Osteocyte (in vitro differentiated cells): ENCODE measurements at regions not wholly inside any gene's neighbourhood (a gene's known extent, or its start where the extent isn't known, plus 50 kb on each side); places are given as distances from the start of the nearest gene placed in this dataset.

Experiments
- DNase-seq: peaks from one replicate; pipeline ENCODE4 v3.0.0; 2021; ENCODE audit warnings: mixed read lengths; ENCODE audit not compliant: unreplicated experiment; ENCODE audit errors: extremely low spot score
- H3K27ac Mint-ChIP-seq: one replicate; pipeline ENCODE4 v1.8.0; 2021; ENCODE audit warnings: mild to moderate bottlenecking, mixed read lengths; ENCODE audit not compliant: unreplicated experiment
- H3K27me3 Mint-ChIP-seq: one replicate; pipeline ENCODE4 v1.8.0; 2021; ENCODE audit warnings: mixed read lengths; ENCODE audit not compliant: unreplicated experiment
- H3K36me3 Mint-ChIP-seq: one replicate; pipeline ENCODE4 v1.8.0; 2021; ENCODE audit warnings: mixed read lengths; ENCODE audit not compliant: unreplicated experiment
- H3K4me1 Mint-ChIP-seq: one replicate; pipeline ENCODE4 v1.8.0; 2021; ENCODE audit warnings: mixed read lengths; ENCODE audit not compliant: unreplicated experiment
- H3K4me3 Mint-ChIP-seq: one replicate; pipeline ENCODE4 v1.8.0; 2021; ENCODE audit warnings: mild to moderate bottlenecking, moderate library complexity, mixed read lengths; ENCODE audit not compliant: unreplicated experiment
- H3K9me3 Mint-ChIP-seq: one replicate; pipeline ENCODE4 v1.8.0; 2021; ENCODE audit warnings: mixed read lengths; ENCODE audit not compliant: unreplicated experiment
- TF ChIP-seq, protein P1 (sequence below): fragments of 200-600 bp; sonication (generic); IDR thresholded peaks from 2 replicates; pipeline ENCODE4 v1.5.0; 2021; ENCODE audit warnings: antibody characterized with exemption, mild to moderate bottlenecking, moderate library complexity

DNA sequence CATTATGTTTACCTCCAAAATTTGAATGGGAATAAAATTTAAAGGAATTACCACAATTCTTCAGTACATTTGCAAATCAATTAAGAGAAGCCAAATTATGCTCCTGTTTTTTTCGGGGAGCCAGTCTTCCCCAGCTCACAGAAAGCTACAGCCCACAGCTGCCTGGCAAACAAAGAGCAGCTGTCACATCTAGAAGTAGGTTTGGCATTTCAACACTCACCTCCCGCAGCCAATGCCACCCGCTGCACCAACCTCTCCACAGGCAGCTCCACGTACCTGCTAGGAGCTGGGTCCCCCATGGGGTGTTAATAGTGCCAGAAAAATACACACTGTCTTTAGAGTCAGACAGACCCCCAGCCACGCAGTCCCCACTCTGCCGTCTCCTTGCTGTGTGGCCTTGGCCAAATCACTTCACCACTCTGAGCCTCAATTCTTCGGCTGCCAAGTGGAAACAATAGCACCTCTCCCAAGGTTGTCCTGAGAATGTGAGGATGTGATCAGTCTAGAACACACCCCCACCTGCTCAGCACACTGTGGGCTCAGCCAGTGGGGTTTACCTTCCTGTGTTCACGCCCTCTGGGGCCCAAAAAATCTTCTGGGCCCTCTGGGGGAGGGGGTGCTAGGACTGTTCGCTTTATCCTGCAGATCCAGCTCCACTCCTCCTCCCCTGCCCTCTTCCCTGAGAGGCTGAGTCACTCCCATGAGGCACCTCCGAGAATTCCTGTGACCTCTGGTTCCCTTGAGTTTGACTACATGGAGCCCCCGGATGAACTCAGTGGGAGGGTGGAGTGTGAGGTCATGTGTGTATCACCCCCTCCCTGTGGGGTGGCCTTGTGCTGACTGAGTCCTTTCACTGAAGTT lies 204.3 kb upstream of the GRIK3 start:
- H3K4me1 Mint-ChIP-seq = no peaks in the 10 kb centered on the region
- no peaks in the 10 kb centered on the region for H3K36me3 Mint-ChIP-seq
- no peaks in the 10 kb centered on the region for H3K9me3 Mint-ChIP-seq
- no peaks in the 10 kb centered on the region for H3K27me3 Mint-ChIP-seq
- TF ChIP-seq, protein P1, sequence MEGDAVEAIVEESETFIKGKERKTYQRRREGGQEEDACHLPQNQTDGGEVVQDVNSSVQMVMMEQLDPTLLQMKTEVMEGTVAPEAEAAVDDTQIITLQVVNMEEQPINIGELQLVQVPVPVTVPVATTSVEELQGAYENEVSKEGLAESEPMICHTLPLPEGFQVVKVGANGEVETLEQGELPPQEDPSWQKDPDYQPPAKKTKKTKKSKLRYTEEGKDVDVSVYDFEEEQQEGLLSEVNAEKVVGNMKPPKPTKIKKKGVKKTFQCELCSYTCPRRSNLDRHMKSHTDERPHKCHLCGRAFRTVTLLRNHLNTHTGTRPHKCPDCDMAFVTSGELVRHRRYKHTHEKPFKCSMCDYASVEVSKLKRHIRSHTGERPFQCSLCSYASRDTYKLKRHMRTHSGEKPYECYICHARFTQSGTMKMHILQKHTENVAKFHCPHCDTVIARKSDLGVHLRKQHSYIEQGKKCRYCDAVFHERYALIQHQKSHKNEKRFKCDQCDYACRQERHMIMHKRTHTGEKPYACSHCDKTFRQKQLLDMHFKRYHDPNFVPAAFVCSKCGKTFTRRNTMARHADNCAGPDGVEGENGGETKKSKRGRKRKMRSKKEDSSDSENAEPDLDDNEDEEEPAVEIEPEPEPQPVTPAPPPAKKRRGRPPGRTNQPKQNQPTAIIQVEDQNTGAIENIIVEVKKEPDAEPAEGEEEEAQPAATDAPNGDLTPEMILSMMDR = no peak
- no peak for DNase-seq
- H3K4me3 Mint-ChIP-seq = no peak overlapping the region
- no peak overlapping the region for H3K27ac Mint-ChIP-seq

DNA sequence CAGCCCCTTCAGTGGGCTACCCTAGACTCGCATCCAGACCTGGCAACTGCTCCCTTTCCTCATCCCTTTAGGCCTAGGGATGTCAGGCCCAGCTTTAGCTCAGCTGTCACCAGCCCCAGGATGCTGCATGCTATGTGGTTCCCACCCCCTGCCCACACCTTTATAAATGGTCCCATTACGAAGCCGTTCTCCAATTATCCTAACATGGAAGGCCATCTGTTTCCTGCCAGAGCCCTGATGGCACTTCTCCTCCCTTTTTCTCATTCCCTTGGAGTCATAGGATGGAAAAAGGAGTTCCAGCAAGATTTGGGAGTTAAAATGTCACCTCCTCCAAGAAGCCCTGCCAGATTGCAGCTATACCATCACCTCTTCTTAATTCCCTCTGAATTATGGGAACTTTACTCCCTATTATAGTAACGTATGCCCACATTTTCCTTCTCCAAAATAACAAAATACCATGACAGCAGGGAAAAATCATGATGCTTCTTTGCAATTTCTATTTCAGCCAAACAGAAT lies 205.0 kb upstream of the GRIK3 start:
- no peaks in the 10 kb centered on the region for H3K9me3 Mint-ChIP-seq
- H3K36me3 Mint-ChIP-seq = no peaks in the 10 kb centered on the region
- no peaks in the 10 kb centered on the region for H3K27me3 Mint-ChIP-seq
- TF ChIP-seq, protein P1 = no peak
- H3K4me3 Mint-ChIP-seq = no peak overlapping the region
- DNase-seq = no peak
- no peaks in the 10 kb centered on the region for H3K4me1 Mint-ChIP-seq
- no peak overlapping the region for H3K27ac Mint-ChIP-seq

GRCh38 chr1:37240897-37241296 lies 206.6 kb upstream of the GRIK3 start:
- TF ChIP-seq, protein P1 = no peak
- Mint-ChIP-seq H3K27me3 (no peaks in the 10 kb centered on the region), H3K4me3 (no peak overlapping the region), H3K4me1 (no peaks in the 10 kb centered on the region), H3K36me3 (no peaks in the 10 kb centered on the region), H3K9me3 (no peaks in the 10 kb centered on the region), H3K27ac (no peak overlapping the region)
- no peak for DNase-seq

DNA sequence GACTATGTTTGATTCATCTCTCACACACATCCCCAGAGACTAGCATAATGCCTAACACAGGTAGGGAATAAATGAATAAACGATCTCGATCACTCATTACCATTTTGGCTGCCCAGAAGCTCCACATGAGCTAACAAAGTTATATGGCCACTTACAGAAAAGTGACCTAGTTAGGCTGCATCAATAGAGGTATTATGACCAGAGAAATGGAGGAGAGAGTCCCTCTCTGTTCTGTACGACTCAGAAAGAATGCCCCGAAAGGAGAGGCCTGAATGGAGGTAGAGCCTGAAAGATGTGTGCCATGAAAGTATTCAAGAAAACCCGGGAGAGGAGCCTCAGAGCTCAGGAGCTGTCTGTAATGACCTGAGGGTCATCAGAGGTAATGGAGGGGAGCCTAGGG lies 208.2 kb upstream of the GRIK3 start:
- Mint-ChIP-seq H3K27ac (no peak overlapping the region), H3K4me3 (no peak overlapping the region), H3K36me3 (no peaks in the 10 kb centered on the region), H3K27me3 (no peaks in the 10 kb centered on the region), H3K4me1 (no peaks in the 10 kb centered on the region), H3K9me3 (no peaks in the 10 kb centered on the region)
- no peak for DNase-seq
- TF ChIP-seq, protein P1 = no peak

DNA sequence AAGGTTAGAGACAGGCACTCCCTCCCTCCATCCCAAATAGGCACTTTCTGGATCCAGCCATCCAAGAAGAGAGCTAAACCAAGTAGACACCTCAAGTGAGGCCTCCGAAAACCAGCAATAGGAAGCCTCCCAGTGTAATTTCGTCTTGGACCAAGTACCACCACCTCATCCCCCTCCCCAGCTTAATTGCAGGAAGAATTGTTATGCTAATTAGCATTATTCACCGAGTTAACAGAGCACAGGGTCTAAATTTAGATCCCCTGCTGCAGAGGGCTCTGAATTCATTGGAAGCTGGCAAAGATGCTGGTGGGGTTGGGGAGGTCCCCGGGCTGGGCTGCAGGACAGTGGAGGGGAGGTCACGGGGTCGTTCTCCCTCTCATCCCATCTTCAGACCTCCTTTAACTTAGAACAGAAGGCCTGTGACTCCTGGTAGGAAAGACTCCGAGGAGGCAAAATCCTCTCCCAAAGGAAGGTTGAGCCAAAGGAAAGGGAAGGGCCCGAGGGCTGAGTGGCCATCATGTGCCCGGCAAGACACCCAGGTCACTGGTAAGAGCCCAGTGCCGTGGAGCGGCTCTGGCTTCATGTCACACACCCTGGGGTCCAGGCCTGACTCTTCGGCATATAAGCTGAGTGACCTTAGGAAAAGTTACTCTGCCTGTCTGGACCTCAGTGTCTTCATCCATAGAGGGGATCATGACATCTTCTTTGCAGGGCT lies 209.2 kb upstream of the GRIK3 start:
- TF ChIP-seq, protein P1 = no peak
- Mint-ChIP-seq H3K27ac (no peak overlapping the region), H3K4me1 (no peaks in the 10 kb centered on the region), H3K9me3 (no peaks in the 10 kb centered on the region), H3K4me3 (no peak overlapping the region), H3K27me3 (no peaks in the 10 kb centered on the region), H3K36me3 (no peaks in the 10 kb centered on the region)
- no peak for DNase-seq
